Esophagus squamous epithelium (tissue), 5 donors: ENCODE measurements at regions not wholly inside any gene's neighbourhood (a gene's known extent, or its start where the extent isn't known, plus 50 kb on each side); places are given as distances from the start of the nearest gene placed in this dataset.

Experiments used
- DNase-seq: peaks from one replicate; lab custom pipeline; 2025; lab: John Stamatoyannopoulos, UW
- H3K27ac ChIP-seq, 4 donors: fragments of 200-600 bp; sonication (generic); one replicate each; pipeline ENCODE4 v1.5.1; 2016 to 2019; ENCODE audit warnings: mild to moderate bottlenecking in 1 of 4
- H3K27me3 ChIP-seq, 4 donors: fragments of 200-600 bp; sonication (generic); 1 replicate in 3 of 4; 2 replicates in 1 of 4; pipeline versions ENCODE4 v1.5.1 to v1.6.0; 2017 to 2021; ENCODE audit warnings: antibody characterized with exemption in 1 of 4
- H3K36me3 ChIP-seq, 3 donors: fragments of 200-600 bp; sonication (generic); one replicate each; pipeline ENCODE4 v1.5.1; 2016 to 2019
- H3K4me1 ChIP-seq, 3 donors: fragments of 200-600 bp; sonication (generic); one replicate each; pipeline ENCODE4 v1.5.1; 2017 to 2019
- H3K4me3 ChIP-seq, 4 donors: fragments of 200-600 bp; sonication (generic); 1 replicate in 3 of 4; 2 replicates in 1 of 4; pipeline ENCODE4 v1.5.1; 2016 to 2019; ENCODE audit warnings: mild to moderate bottlenecking in 2 of 4, moderate library complexity in 1 of 4
- H3K9me3 ChIP-seq, 3 donors: fragments of 200-600 bp; sonication (generic); one replicate each; pipeline ENCODE4 v1.5.1; 2016 to 2019
- POLR2A ChIP-seq, 4 donors: fragments of 450-650 bp; IDR thresholded peaks; one replicate each; pipeline ENCODE4 v1.6.1; 2017; ENCODE audit warnings: antibody characterized with exemption in 4 of 4, mild to moderate bottlenecking in 4 of 4, moderate library complexity in 3 of 4
- WGBS, 2 donors: methylation state at CpG; one replicate each; pipeline ENCODE4 v1.1.5; 2018; 5-methylcytosine and 5-hydroxymethylcytosine counted together
- intact Hi-C: fragments of 100-400 bp; cut with DNase I; formaldehyde crosslinking; loops from one replicate; pipeline ENCODE4 v1.15.0; 2022
- TF ChIP-seq, protein P1 (sequence below), 6 experiments: fragments of 450-650 bp in 4 of 6; fragments of 200-600 bp in 2 of 6; sonication (generic) in 2 of 6; IDR thresholded peaks; one replicate each; pipeline ENCODE4 v1.5.1; 2016 to 2019; ENCODE audit warnings: antibody characterized with exemption in 6 of 6, mild to moderate bottlenecking in 4 of 6, moderate library complexity in 4 of 6
- donor health status: DM: yes; HTN: yes; CAD: no.

GRCh38 chr13:112184851-112185371 lies 118.0 kb downstream of the SOX1 start:
- no peak for DNase-seq
- H3K4me1 ChIP-seq, result no peaks in the 10 kb centered on the region
- no peak overlapping the region for H3K27ac ChIP-seq
- H3K27me3 ChIP-seq, result peaks cover 0 to 9% (median 0%) of the 10 kb centered on the region in 4 donors
- TF ChIP-seq, protein P1, sequence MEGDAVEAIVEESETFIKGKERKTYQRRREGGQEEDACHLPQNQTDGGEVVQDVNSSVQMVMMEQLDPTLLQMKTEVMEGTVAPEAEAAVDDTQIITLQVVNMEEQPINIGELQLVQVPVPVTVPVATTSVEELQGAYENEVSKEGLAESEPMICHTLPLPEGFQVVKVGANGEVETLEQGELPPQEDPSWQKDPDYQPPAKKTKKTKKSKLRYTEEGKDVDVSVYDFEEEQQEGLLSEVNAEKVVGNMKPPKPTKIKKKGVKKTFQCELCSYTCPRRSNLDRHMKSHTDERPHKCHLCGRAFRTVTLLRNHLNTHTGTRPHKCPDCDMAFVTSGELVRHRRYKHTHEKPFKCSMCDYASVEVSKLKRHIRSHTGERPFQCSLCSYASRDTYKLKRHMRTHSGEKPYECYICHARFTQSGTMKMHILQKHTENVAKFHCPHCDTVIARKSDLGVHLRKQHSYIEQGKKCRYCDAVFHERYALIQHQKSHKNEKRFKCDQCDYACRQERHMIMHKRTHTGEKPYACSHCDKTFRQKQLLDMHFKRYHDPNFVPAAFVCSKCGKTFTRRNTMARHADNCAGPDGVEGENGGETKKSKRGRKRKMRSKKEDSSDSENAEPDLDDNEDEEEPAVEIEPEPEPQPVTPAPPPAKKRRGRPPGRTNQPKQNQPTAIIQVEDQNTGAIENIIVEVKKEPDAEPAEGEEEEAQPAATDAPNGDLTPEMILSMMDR (IDR thresholded peaks at IDR 0.05), result no peak
- TF ChIP-seq POLR2A (IDR thresholded peaks at IDR 0.05), result no peak
- no peaks in the 10 kb centered on the region for H3K36me3 ChIP-seq
- no peak overlapping the region for H3K4me3 ChIP-seq
- H3K9me3 ChIP-seq, result no peaks in the 10 kb centered on the region
- WGBS, 2 donors, result 75 to 80% methylated on average over 9 to 14 of the region's 15 CpGs
- intact Hi-C loops, result no loop called here

DNA sequence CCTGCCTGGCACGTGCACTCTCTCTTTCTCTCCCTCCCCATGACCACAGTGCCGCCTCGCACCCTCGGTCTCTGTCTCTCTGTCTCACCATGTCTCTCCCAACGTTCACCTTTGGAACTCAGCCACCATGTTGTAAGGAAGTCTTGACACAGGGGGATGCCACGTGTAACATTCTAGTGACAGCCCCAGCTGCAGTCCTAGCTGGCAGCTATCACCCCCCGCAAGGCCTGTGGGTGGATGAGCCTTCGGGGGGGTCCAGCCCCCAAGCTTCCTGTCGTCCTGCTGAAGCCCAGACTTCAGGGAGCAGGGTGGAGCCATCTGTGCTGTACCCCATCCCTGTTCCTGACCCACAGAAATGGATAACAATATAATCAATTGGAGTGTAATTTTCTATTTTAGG lies 118.5 kb downstream of the SOX1 start:
- no peaks in the 10 kb centered on the region for H3K36me3 ChIP-seq

GRCh38 chr13:112186091-112186490 lies 119.1 kb downstream of the SOX1 start:
- no peak for DNase-seq
- TF ChIP-seq POLR2A (IDR thresholded peaks at IDR 0.05), result no peak
- TF ChIP-seq, protein P1 (IDR thresholded peaks at IDR 0.05), result no peak
- Histone ChIP-seq H3K4me1 (no peaks in the 10 kb centered on the region), H3K27ac (no peak overlapping the region), H3K36me3 (no peaks in the 10 kb centered on the region), H3K4me3 (no peak overlapping the region), H3K27me3 (peaks cover 0 to 9% (median 0%) of the 10 kb centered on the region in 4 donors), H3K9me3 (no peaks in the 10 kb centered on the region)
- WGBS, 2 donors, result 75 to 82% methylated on average over 5 to 6 of the region's 6 CpGs
- intact Hi-C loops, result no loop called here

More for the DNA sequence above, 118.5 kb downstream of the SOX1 start:
- WGBS, 2 donors, result 70 to 88% methylated on average over 4 to 9 of the region's 9 CpGs
- DNase-seq, result no peak
- intact Hi-C loops, result no loop called here
- peaks cover 0 to 9% (median 0%) of the 10 kb centered on the region in 4 donors for H3K27me3 ChIP-seq
- H3K9me3 ChIP-seq, result no peaks in the 10 kb centered on the region
- no peak overlapping the region for H3K4me3 ChIP-seq
- TF ChIP-seq, protein P1 (IDR thresholded peaks at IDR 0.05), result no peak
- no peak for TF ChIP-seq POLR2A (IDR thresholded peaks at IDR 0.05)
- H3K4me1 ChIP-seq, result no peaks in the 10 kb centered on the region
- H3K27ac ChIP-seq, result no peak overlapping the region

GRCh38 chr13:112187527-112188297 lies 120.8 kb downstream of the SOX1 start:
- no peaks in the 10 kb centered on the region for H3K4me1 ChIP-seq
- no peak for TF ChIP-seq POLR2A (IDR thresholded peaks at IDR 0.05)
- TF ChIP-seq, protein P1 (IDR thresholded peaks at IDR 0.05), result no peak
- H3K27me3 ChIP-seq, result peaks cover 0 to 4% (median 0%) of the 10 kb centered on the region in 4 donors
- WGBS, 2 donors, result 92 to 94% methylated on average over 11 to 12 of the region's 18 CpGs
- DNase-seq, result no peak
- no peaks in the 10 kb centered on the region for H3K9me3 ChIP-seq
- no peaks in the 10 kb centered on the region for H3K36me3 ChIP-seq
- no peak overlapping the region for H3K4me3 ChIP-seq
- H3K27ac ChIP-seq, result no peak overlapping the region
- intact Hi-C loops, result no loop called here

DNA sequence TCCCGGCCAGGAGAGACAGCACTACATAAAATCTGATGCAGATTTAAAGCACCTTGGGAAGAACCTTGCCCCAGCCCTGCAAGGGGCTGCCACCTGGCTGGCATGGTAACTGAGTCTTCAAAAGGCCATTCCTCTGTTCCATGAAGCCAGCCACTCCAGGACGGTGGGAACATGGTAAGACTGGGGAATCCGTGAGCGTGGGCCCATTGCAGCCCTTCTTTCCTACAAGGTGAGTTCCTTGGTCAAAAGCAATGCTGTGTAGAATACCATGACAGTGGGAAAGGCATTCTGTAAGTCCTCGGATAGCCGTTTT lies 121.3 kb downstream of the SOX1 start:
- 69 to 75% methylated on average over 2 to 4 of the region's 6 CpGs for WGBS, 2 donors
- intact Hi-C loops, result no loop called here
- Histone ChIP-seq H3K27ac (no peak overlapping the region), H3K9me3 (no peaks in the 10 kb centered on the region), H3K36me3 (no peaks in the 10 kb centered on the region), H3K4me1 (no peaks in the 10 kb centered on the region), H3K4me3 (no peak overlapping the region), H3K27me3 (no peaks in the 10 kb centered on the region)
- no peak for TF ChIP-seq POLR2A (IDR thresholded peaks at IDR 0.05)
- TF ChIP-seq, protein P1 (IDR thresholded peaks at IDR 0.05), result no peak
- DNase-seq, result no peak
